Psoas muscle (tissue), 7 donors: ENCODE measurements at regions not wholly inside any gene's neighbourhood (a gene's known extent, or its start where the extent isn't known, plus 50 kb on each side); places are given as distances from the start of the nearest gene placed in this dataset.

Source experiments
- ATAC-seq, 4 donors: fragments of 200-7000 bp; cut with Tn5 transposase; one replicate each; pipeline ENCODE4 v1.9.1; 2020; ENCODE audit warnings: moderate library complexity in 3 of 4, mild to moderate bottlenecking in 2 of 4
- DNase-seq, 2 donors: peaks; one replicate each; pipeline ENCODE4 v3.0.0-alpha.2; 2020
- H3K27ac ChIP-seq: fragments of 200-600 bp; one replicate; pipeline ENCODE4 v1.8.0; 2022
- H3K27me3 ChIP-seq, 3 donors: fragments of 200-600 bp in 1 of 3; one replicate each; pipeline versions ENCODE4 v1.6.1 to v1.8.0; 2013 to 2022; ENCODE audit warnings: low read length in 2 of 3, mild to moderate bottlenecking in 2 of 3, moderate library complexity in 1 of 3; ENCODE audit not compliant: insufficient read depth in 3 of 3
- H3K36me3 ChIP-seq, 2 donors: fragments of 200-600 bp in 1 of 2; one replicate each; pipeline versions ENCODE4 v1.6.1 to v1.8.0; 2013 to 2022; ENCODE audit warnings: low read depth in 1 of 2, mild to moderate bottlenecking in 1 of 2, moderate library complexity in 1 of 2; ENCODE audit not compliant: insufficient read depth in 1 of 2
- H3K4me1 ChIP-seq: fragments of 200-600 bp; one replicate; pipeline ENCODE4 v1.8.0; 2022
- H3K4me3 ChIP-seq: fragments of 200-600 bp; one replicate; pipeline ENCODE4 v1.8.0; 2022; ENCODE audit warnings: mild to moderate bottlenecking
- H3K9me3 ChIP-seq: fragments of 200-600 bp; one replicate; pipeline ENCODE4 v1.8.0; 2022
- WGBS, 3 donors: extraction: QIAGEN DNeasy Blood & Tissue Kit; methylation state at CpG; one replicate each; pipeline versions ENCODE4 v1.1.6 to v1.1.7; 2013; 5-methylcytosine and 5-hydroxymethylcytosine counted together
- intact Hi-C, 2 donors: fragments of 100-400 bp; cut with DNase I; formaldehyde crosslinking; loops; one replicate each; pipeline versions ENCODE4 v1.11.0 to v1.14.2; 2022
- TF ChIP-seq, protein P1 (sequence below): fragments of 200-600 bp; IDR thresholded peaks from one replicate; pipeline ENCODE4 v1.8.0; 2022; ENCODE audit warnings: antibody characterized with exemption
- donor health status: healthy with polysubstance abuse.
- donor health status: DM: no; HTN: no; CAD: no; lungs with moderate emphysema.
- donor health status: Bipolar disorder and iron deficiency.
- donor health status: healthy.
- donor health status: DM: yes; HTN: yes; CAD: no.
- donor health status: DM: no; HTN: no; CAD: no.
- donor health status: DM: yes; HTN: yes; CAD: no.

DNA sequence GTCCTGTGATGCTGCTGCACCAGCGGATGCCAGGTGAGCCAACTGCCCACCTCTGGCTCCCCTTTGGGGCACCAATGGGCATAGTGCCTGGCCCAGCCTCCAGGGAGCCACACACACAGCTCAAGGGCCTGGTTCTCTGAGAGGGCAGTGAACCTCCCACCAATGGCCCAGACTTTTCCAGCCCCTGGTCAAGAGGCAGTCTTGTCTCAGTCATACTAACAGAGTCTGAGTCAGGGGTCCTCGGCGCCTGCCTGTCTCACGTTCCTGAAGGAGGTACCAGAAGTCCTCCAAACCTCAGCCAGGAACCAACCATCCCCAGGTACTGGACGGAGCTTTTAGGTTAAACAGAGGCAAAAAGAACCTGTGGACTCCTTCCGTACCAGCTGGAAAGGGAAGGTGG, 121.1 kb downstream of the C5orf15 start:
- TF ChIP-seq, protein P1, sequence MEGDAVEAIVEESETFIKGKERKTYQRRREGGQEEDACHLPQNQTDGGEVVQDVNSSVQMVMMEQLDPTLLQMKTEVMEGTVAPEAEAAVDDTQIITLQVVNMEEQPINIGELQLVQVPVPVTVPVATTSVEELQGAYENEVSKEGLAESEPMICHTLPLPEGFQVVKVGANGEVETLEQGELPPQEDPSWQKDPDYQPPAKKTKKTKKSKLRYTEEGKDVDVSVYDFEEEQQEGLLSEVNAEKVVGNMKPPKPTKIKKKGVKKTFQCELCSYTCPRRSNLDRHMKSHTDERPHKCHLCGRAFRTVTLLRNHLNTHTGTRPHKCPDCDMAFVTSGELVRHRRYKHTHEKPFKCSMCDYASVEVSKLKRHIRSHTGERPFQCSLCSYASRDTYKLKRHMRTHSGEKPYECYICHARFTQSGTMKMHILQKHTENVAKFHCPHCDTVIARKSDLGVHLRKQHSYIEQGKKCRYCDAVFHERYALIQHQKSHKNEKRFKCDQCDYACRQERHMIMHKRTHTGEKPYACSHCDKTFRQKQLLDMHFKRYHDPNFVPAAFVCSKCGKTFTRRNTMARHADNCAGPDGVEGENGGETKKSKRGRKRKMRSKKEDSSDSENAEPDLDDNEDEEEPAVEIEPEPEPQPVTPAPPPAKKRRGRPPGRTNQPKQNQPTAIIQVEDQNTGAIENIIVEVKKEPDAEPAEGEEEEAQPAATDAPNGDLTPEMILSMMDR, result no peak
- intact Hi-C loops, result no loop called here
- no peak for DNase-seq
- H3K27me3 ChIP-seq, result no peaks in the 10 kb centered on the region
- H3K9me3 ChIP-seq, result no peaks in the 10 kb centered on the region
- no peaks in the 10 kb centered on the region for H3K36me3 ChIP-seq
- no peaks in the 10 kb centered on the region for H3K4me1 ChIP-seq
- H3K4me3 ChIP-seq, result no peak overlapping the region
- ATAC-seq, result no peak
- WGBS, 3 donors, result 91 to 98% (median 95%) methylated on average over 6 of the region's 6 CpGs
- H3K27ac ChIP-seq, result no peak overlapping the region

DNA sequence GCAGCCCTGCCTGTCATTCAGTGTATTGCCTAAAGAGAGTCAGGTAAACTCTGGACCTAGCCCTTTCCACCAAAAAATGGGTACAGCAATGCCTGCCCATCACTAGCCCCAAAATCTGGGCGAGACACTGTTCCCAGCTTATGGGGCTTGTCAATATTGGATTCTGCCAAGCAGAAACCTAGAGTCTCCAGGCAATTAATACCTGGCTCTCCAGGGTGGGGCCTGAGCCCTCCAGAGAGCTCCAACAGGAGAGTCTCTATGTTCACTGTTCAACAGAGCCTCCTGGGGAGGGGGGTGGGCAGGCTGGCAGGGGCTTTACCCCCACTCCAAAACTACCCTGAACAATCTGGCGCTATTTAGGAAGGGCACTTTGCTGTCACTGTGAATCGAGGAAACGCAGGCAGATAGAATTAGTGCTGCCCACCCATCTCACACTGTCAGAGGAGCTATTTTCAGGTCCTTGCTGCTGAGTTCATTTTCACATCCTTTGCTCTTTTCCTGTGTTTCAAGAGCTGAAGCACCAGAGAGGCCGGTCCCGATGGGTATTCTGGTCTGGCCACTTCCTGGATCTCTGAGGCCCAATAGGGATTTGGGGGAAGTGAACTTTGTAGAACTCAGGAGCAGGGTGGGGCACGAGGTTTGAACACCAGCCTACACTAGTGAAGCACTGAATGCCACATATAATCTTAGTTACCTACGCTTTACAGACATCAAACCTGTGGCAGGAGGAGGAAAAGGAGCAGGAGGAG, 121.8 kb downstream of the C5orf15 start:
- Histone ChIP-seq H3K4me3 (no peak overlapping the region), H3K27ac (no peak overlapping the region), H3K4me1 (no peaks in the 10 kb centered on the region), H3K36me3 (no peaks in the 10 kb centered on the region), H3K9me3 (no peaks in the 10 kb centered on the region), H3K27me3 (no peaks in the 10 kb centered on the region)
- WGBS, 3 donors, result 73 to 76% (median 76%) methylated on average over 8 of the region's 8 CpGs
- TF ChIP-seq, protein P1, result no peak
- ATAC-seq (no peak), DNase-seq (no peak)
- intact Hi-C loops, result no loop called here

DNA sequence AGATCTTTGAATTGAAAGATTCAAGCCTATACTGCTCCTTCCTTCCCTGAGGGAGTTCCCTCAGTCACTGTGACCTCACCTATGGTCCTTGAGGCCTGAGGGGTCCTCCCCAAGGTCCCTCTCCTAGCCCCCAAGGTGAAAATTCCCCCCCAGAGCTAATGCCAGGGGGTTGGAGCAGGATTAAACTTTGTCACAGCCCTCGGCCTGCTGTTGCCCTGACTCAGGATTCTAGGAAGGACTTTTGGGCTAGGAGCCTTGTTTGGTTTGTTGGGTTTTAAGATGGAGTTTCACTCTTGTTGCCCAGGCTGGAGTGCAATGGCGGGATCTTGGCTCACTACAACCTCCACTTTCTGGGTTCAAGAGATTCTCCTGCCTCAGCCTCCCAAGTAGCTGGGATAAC, 123.2 kb downstream of the C5orf15 start:
- no peak for ATAC-seq
- no peaks in the 10 kb centered on the region for H3K4me1 ChIP-seq
- WGBS, 3 donors, result 82 to 97% (median 94%) methylated on average over 2 of the region's 2 CpGs
- no peaks in the 10 kb centered on the region for H3K27me3 ChIP-seq
- H3K36me3 ChIP-seq, result no peaks in the 10 kb centered on the region
- no peaks in the 10 kb centered on the region for H3K9me3 ChIP-seq
- intact Hi-C loops, result no loop called here
- no peak for DNase-seq
- H3K27ac ChIP-seq, result no peak overlapping the region
- TF ChIP-seq, protein P1, result no peak
- no peak overlapping the region for H3K4me3 ChIP-seq

DNA sequence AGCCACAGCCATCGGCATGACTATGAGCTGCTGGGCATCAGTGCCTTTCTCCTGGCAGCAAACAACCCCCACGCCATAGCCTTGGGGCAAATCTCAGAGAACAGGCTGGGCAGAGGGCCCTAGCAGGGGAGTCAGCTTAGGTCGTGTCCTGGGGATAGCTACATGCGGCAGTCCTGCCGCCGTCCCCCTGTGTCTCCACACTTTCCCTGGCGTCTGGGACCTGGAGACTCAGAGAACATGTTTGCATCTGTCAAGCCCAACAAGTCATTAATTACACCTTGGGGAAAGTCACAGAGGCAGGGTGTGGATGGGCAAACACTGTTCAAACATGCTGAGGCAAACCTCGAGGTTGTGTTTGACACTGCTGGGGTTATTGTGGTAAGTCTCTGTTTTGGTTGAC, 123.6 kb downstream of the C5orf15 start:
- TF ChIP-seq, protein P1, result no peak
- Histone ChIP-seq H3K36me3 (no peaks in the 10 kb centered on the region), H3K27ac (no peak overlapping the region), H3K4me1 (no peaks in the 10 kb centered on the region), H3K9me3 (no peaks in the 10 kb centered on the region), H3K4me3 (no peak overlapping the region), H3K27me3 (no peaks in the 10 kb centered on the region)
- WGBS, 3 donors, result 70 to 77% (median 77%) methylated on average over 8 of the region's 8 CpGs
- intact Hi-C loops, result no loop called here
- ATAC-seq, result no peak
- no peak for DNase-seq

DNA sequence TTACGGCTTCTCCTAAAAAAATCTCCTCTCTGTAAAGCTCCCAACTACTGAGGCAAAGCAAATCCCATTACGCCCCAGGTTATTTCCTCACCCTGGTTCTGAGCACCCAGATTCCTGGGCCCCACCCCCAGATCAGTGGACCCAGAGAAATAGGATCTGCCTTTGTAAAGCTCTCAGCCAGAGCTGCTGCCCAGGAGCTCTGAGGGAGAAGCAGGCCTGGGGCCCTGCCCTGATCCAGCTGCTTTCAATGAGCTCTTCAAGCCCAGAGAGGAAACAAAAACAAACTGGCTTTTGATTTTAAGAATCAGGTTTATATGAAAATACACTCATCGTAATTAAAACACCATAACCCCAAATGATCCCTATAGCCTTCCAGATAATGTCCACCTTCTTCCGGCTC, 124.5 kb downstream of the C5orf15 start:
- Histone ChIP-seq H3K27ac (no peak overlapping the region), H3K4me1 (no peaks in the 10 kb centered on the region), H3K4me3 (no peak overlapping the region), H3K36me3 (no peaks in the 10 kb centered on the region), H3K27me3 (no peaks in the 10 kb centered on the region), H3K9me3 (no peaks in the 10 kb centered on the region)
- ATAC-seq, result no peak
- DNase-seq, result no peak
- TF ChIP-seq, protein P1, result no peak
- intact Hi-C loops, result no loop called here
- 73 to 85% (median 84%) methylated on average over 4 of the region's 4 CpGs for WGBS, 3 donors
